IMR-90 (cell line): ENCODE measurements at regions not wholly inside any gene's neighbourhood (a gene's known extent, or its start where the extent isn't known, plus 50 kb on each side); places are given as distances from the start of the nearest gene placed in this dataset.

Source experiments
- ATAC-seq: fragments of 200-7000 bp; cut with Tn5 transposase; 2 replicates; pipeline ENCODE4 v1.9.1; 2020; ENCODE audit warnings: low read depth, mild to moderate bottlenecking, moderate library complexity
- BruUV-seq: library from RNA; stranded (reverse); fragments of 400-500 nt; replicated peaks from 2 replicates; lab custom pipeline; 2021; lab: Mats Ljungman, UMichigan
- CTCF ChIA-PET: fragments of 300-600 bp; formaldehyde crosslinking; extraction: SDS; loops from one replicate; lab custom pipeline; 2021; ENCODE audit warnings: antibody characterized with exemption; lab: Yijun Ruan, JAX
- POLR2A ChIA-PET: fragments of 300-600 bp; sonication (Branson Sonifier 250); formaldehyde crosslinking; loops from one replicate; lab custom pipeline; 2022; ENCODE audit warnings: antibody characterized with exemption; ENCODE audit not compliant: unreplicated experiment; lab: Charles Lee
- DNase-seq: peaks from one replicate; pipeline ENCODE4 v3.0.0; 2013
- H2AFZ ChIP-seq: replicated peaks from 2 replicates; pipeline ENCODE3; 2013; ENCODE audit warnings: low read length, mild to moderate bottlenecking; ENCODE audit not compliant: poor library complexity
- H2AK5ac ChIP-seq: 2 replicates; pipeline ENCODE4 v1.6.1; 2013; ENCODE audit warnings: low read depth, low read length, inconsistent platforms
- H2AK9ac ChIP-seq: replicated peaks from 2 replicates; pipeline ENCODE3; 2013; ENCODE audit warnings: mild to moderate bottlenecking, low read depth, low read length, moderate library complexity; ENCODE audit not compliant: poor library complexity
- H2BK120ac ChIP-seq: 2 replicates; pipeline ENCODE4 v1.6.1; 2013; ENCODE audit warnings: low read depth, low read length, inconsistent platforms
- H2BK15ac ChIP-seq: 3 replicates; pipeline ENCODE4 v1.6.1; 2013; ENCODE audit warnings: low read depth, low read length, inconsistent platforms
- H2BK20ac ChIP-seq: 2 replicates; pipeline ENCODE4 v1.6.1; 2013; ENCODE audit warnings: low read depth, mild to moderate bottlenecking, inconsistent platforms, low read length, moderate library complexity
- H2BK5ac ChIP-seq: 2 replicates; pipeline ENCODE4 v1.6.1; 2013; ENCODE audit warnings: mild to moderate bottlenecking, low read depth, low read length, inconsistent platforms; ENCODE audit not compliant: poor library complexity, severe bottlenecking
- H3K14ac ChIP-seq: replicated peaks from 2 replicates; pipeline ENCODE4 v1.6.1; 2013; ENCODE audit warnings: low read depth, low read length, inconsistent platforms
- H3K18ac ChIP-seq: 2 replicates; pipeline ENCODE4 v1.6.1; 2013; ENCODE audit warnings: low read depth, low read length, control low read depth
- H3K23ac ChIP-seq: 2 replicates; pipeline ENCODE4 v1.6.1; 2013; ENCODE audit warnings: low read depth, low read length, inconsistent platforms
- H3K27ac ChIP-seq: 2 replicates; pipeline ENCODE4 v1.5.1; 2013; ENCODE audit warnings: mild to moderate bottlenecking, control low read depth, low read length; ENCODE audit not compliant: insufficient read depth
- H3K27me3 ChIP-seq: 2 replicates; pipeline ENCODE4 v1.6.1; 2013; ENCODE audit warnings: low read length; ENCODE audit not compliant: control insufficient read depth, insufficient read depth
- H3K36me3 ChIP-seq: 2 replicates; pipeline ENCODE4 v1.6.1; 2013; ENCODE audit warnings: low read length, mixed read lengths; ENCODE audit not compliant: control insufficient read depth, insufficient read depth
- H3K4ac ChIP-seq: 2 replicates; pipeline ENCODE4 v1.6.1; 2013; ENCODE audit warnings: low read depth, low read length, inconsistent platforms
- H3K4me1 ChIP-seq: 2 replicates; pipeline ENCODE4 v1.6.1; 2013; ENCODE audit warnings: low read length, mixed read lengths; ENCODE audit not compliant: control insufficient read depth, insufficient read depth
- H3K4me2 ChIP-seq: 2 replicates; pipeline ENCODE4 v1.6.1; 2013; ENCODE audit warnings: low read depth, mild to moderate bottlenecking, control low read depth, low read length, moderate library complexity
- H3K4me3 ChIP-seq: 2 replicates; pipeline ENCODE4 v1.5.1; 2013; ENCODE audit warnings: low read depth, mild to moderate bottlenecking, control low read depth, low read length, moderate library complexity; ENCODE audit not compliant: insufficient read depth
- H3K56ac ChIP-seq: 2 replicates; pipeline ENCODE4 v1.6.1; 2013; ENCODE audit warnings: low read length, inconsistent platforms; ENCODE audit not compliant: insufficient read depth; ENCODE audit errors: extremely low read depth
- H3K79me1 ChIP-seq, 2 experiments: 2 replicates each; pipeline ENCODE4 v1.6.1; 2013; ENCODE audit warnings: low read length in 2 of 2, inconsistent platforms in 1 of 2, low read depth in 1 of 2
- H3K9ac ChIP-seq: 2 replicates; pipeline ENCODE4 v1.6.1; 2013; ENCODE audit warnings: low read depth, low read length, control low read depth
- H3K9me1 ChIP-seq: 2 replicates; pipeline ENCODE4 v1.6.1; 2013; ENCODE audit warnings: low read length, inconsistent platforms; ENCODE audit not compliant: insufficient read depth
- H3K9me3 ChIP-seq: 2 replicates; pipeline ENCODE4 v1.6.1; 2013; ENCODE audit warnings: low read length; ENCODE audit not compliant: control insufficient read depth, insufficient read depth
- H4K20me1 ChIP-seq: 2 replicates; pipeline ENCODE4 v1.6.1; 2013; ENCODE audit warnings: low read length, inconsistent platforms; ENCODE audit not compliant: insufficient read depth
- H4K5ac ChIP-seq: 2 replicates; pipeline ENCODE4 v1.6.1; 2013; ENCODE audit warnings: mild to moderate bottlenecking, low read depth, low read length, control low read depth
- H4K8ac ChIP-seq, 2 experiments: 2 replicates each; pipeline ENCODE4 v1.6.1; 2013; ENCODE audit warnings: low read depth in 2 of 2, low read length in 2 of 2, control low read depth in 1 of 2, inconsistent platforms in 1 of 2
- H4K91ac ChIP-seq: 2 replicates; pipeline ENCODE4 v1.6.1; 2013; ENCODE audit warnings: low read depth, low read length, inconsistent platforms; ENCODE audit not compliant: insufficient read depth
- BHLHE40 ChIP-seq: fragments of 150-350 bp; IDR thresholded peaks from 2 replicates; pipeline ENCODE4 v1.6.1; 2016; ENCODE audit warnings: mild to moderate bottlenecking, low read depth, low read length
- CEBPB ChIP-seq: IDR thresholded peaks from 2 replicates; pipeline ENCODE4 v1.6.1; 2012; ENCODE audit warnings: low read depth, low read length, improper control_type of control experiment
- CHD1 ChIP-seq: IDR thresholded peaks from 2 replicates; pipeline ENCODE4 v1.6.1; 2012; ENCODE audit warnings: low read depth, low read length, improper control_type of control experiment
- FOS ChIP-seq: fragments of 150-350 bp; IDR thresholded peaks from 2 replicates; pipeline ENCODE4 v1.6.1; 2016; ENCODE audit warnings: low read depth, low read length
- MAFK ChIP-seq: IDR thresholded peaks from 2 replicates; pipeline ENCODE4 v1.6.1; 2012; ENCODE audit warnings: low read depth, low read length, improper control_type of control experiment
- MAZ ChIP-seq: IDR thresholded peaks from 2 replicates; pipeline ENCODE4 v1.6.1; 2012; ENCODE audit warnings: low read depth, mild to moderate bottlenecking, low read length, improper control_type of control experiment, moderate library complexity, borderline replicate concordance
- MXI1 ChIP-seq: IDR thresholded peaks from 2 replicates; pipeline ENCODE4 v1.6.1; 2012; ENCODE audit warnings: low read depth, mild to moderate bottlenecking, low read length, moderate library complexity, borderline replicate concordance
- NFE2L2 ChIP-seq: fragments of 150-350 bp; IDR thresholded peaks from 2 replicates; pipeline ENCODE4 v1.6.1; 2016; ENCODE audit warnings: low read depth, mild to moderate bottlenecking, low read length
- POLR2A ChIP-seq: IDR thresholded peaks from 2 replicates; pipeline ENCODE4 v1.6.1; 2012; ENCODE audit warnings: mild to moderate bottlenecking, low read depth, low read length
- RAD21 ChIP-seq: IDR thresholded peaks from 2 replicates; pipeline ENCODE4 v1.6.1; 2012; ENCODE audit warnings: low read length, improper control_type of control experiment
- RCOR1 ChIP-seq: IDR thresholded peaks from 2 replicates; pipeline ENCODE4 v1.6.1; 2012; ENCODE audit warnings: mild to moderate bottlenecking, low read length, improper control_type of control experiment; ENCODE audit not compliant: insufficient replicate concordance
- RFX5 ChIP-seq: IDR thresholded peaks from 2 replicates; pipeline ENCODE4 v1.8.0; 2012; ENCODE audit warnings: low read depth, mild to moderate bottlenecking, low read length, moderate library complexity
- SMC3 ChIP-seq: fragments of 150-350 bp; IDR thresholded peaks from 2 replicates; pipeline ENCODE4 v1.6.1; 2016; ENCODE audit warnings: low read depth, mild to moderate bottlenecking, antibody characterized with exemption, low read length, moderate library complexity
- WGBS, 2 experiments: methylation state at CpG; one replicate each; pipeline versions ENCODE4 v1.1.5 to v1.1.7; 2013; ENCODE audit warnings: missing lambda C conversion rate in 2 of 2; ENCODE audit not compliant: insufficient read length in 1 of 2; ENCODE audit errors: extremely low coverage in 2 of 2; 5-methylcytosine and 5-hydroxymethylcytosine counted together
- dilution Hi-C: fragments of 300-500 bp; cut with HindIII; formaldehyde crosslinking; loops from one replicate; pipeline ENCODE4 v1.14.3; 2018; ENCODE audit warnings: low sequenced_read_pairs; ENCODE audit not compliant: unreplicated experiment
- in situ Hi-C: fragments of 300-500 bp; cut with MboI; formaldehyde crosslinking; loops from 3 replicates; pipeline ENCODE4 v1.14.3; 2019; ENCODE audit warnings: low sequenced_read_pairs, inconsistent platforms, mixed read lengths
- intact Hi-C: fragments of 100-400 bp; cut with micrococcal nuclease; formaldehyde crosslinking; loops from 2 replicates; pipeline ENCODE4 v1.10.0; 2022
- TF ChIP-seq, protein P1 (sequence below): fragments of 150-350 bp; IDR thresholded peaks from 2 replicates; pipeline ENCODE4 v1.6.1; 2017; ENCODE audit warnings: mild to moderate bottlenecking, antibody characterized with exemption, low read length, low read depth
- TF ChIP-seq, protein P2 (sequence below): conservative IDR thresholded peaks from 2 replicates; pipeline ENCODE4 v1.5.1; 2012; ENCODE audit warnings: mild to moderate bottlenecking, low read depth, low read length, improper control_type of control experiment
- TF ChIP-seq, protein P3 (sequence below): fragments of 150-350 bp; IDR thresholded peaks from 2 replicates; pipeline ENCODE4 v1.6.1; 2016; ENCODE audit warnings: low read depth, mild to moderate bottlenecking, low read length, moderate library complexity, borderline replicate concordance

DNA sequence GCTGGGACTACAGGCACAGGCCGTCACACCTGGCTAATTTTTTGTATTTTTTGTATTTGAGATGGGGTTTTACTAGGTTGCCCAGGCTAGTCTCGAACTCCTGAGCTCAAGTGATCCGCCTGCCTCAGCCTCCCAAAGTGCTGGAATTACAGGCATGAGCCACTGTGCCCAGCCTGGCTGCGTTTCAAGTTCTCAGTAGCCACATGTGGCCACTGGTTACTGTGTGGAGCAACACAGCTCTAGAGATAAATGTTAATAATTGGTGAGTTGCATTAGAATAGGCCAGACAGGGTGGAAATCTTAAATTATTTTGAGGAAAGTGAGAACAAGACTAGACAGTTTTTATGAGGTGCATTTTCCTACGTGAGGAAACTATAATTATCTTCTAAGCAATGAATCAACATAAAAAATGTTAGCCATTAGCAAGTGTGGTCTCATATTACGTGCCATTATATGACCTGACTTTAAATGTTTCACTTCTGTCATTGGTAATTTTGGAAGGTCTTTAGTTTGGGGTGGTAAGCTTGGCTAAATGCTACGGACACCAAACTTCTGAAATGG, 129.6 kb downstream of the PLEKHG1 start:
- dilution Hi-C loops = no loop called here
- Histone ChIP-seq H2AK9ac (no peak overlapping the region), H3K27ac (no peak overlapping the region), H3K18ac (no peak overlapping the region), H2AK5ac (no peak overlapping the region), H3K9ac (no peak overlapping the region), H3K14ac (no peak overlapping the region), H2BK20ac (no peak overlapping the region), H3K4ac (no peak overlapping the region), H3K79me1 (no peaks in the 10 kb centered on the region), H3K4me1 (no peaks in the 10 kb centered on the region), H2BK15ac (no peak overlapping the region), H3K4me2 (no peak overlapping the region), H4K8ac (no peak overlapping the region), H4K91ac (no peak overlapping the region), H2BK5ac (no peak overlapping the region), H3K27me3 (no peaks in the 10 kb centered on the region), H2BK120ac (no peak overlapping the region), H4K5ac (no peak overlapping the region), H3K9me3 (no peaks in the 10 kb centered on the region), H3K36me3 (no peaks in the 10 kb centered on the region), H3K9me1 (no peaks in the 10 kb centered on the region), H4K20me1 (no peaks in the 10 kb centered on the region), H3K23ac (no peak overlapping the region), H2AFZ (no peak overlapping the region), H3K4me3 (no peak overlapping the region), H3K56ac (no peak overlapping the region)
- in situ Hi-C loops = no loop called here
- no TSS peak for BruUV-seq
- intact Hi-C loops = no loop called here
- DNase-seq (no peak), ATAC-seq (no peak)
- POLR2A ChIA-PET = no interaction called here
- CTCF ChIA-PET = interaction anchor here (1.1 kb wide), 1 partner anchor 10 kb away, joined by 3 read pairs; no protein-coding TSS in a partner anchor
- TF ChIP-seq BHLHE40 = no peak
- TF ChIP-seq CHD1 = no peak
- TF ChIP-seq FOS = no peak
- no peak for TF ChIP-seq MXI1
- no peak for TF ChIP-seq RCOR1
- TF ChIP-seq RFX5 = no peak
- TF ChIP-seq RAD21 = no peak
- TF ChIP-seq CEBPB = no peak
- TF ChIP-seq POLR2A = no peak
- TF ChIP-seq, protein P1, sequence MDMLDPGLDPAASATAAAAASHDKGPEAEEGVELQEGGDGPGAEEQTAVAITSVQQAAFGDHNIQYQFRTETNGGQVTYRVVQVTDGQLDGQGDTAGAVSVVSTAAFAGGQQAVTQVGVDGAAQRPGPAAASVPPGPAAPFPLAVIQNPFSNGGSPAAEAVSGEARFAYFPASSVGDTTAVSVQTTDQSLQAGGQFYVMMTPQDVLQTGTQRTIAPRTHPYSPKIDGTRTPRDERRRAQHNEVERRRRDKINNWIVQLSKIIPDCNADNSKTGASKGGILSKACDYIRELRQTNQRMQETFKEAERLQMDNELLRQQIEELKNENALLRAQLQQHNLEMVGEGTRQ = no peak
- TF ChIP-seq MAFK = no peak
- no peak for TF ChIP-seq SMC3
- TF ChIP-seq NFE2L2 = no peak
- TF ChIP-seq, protein P2, sequence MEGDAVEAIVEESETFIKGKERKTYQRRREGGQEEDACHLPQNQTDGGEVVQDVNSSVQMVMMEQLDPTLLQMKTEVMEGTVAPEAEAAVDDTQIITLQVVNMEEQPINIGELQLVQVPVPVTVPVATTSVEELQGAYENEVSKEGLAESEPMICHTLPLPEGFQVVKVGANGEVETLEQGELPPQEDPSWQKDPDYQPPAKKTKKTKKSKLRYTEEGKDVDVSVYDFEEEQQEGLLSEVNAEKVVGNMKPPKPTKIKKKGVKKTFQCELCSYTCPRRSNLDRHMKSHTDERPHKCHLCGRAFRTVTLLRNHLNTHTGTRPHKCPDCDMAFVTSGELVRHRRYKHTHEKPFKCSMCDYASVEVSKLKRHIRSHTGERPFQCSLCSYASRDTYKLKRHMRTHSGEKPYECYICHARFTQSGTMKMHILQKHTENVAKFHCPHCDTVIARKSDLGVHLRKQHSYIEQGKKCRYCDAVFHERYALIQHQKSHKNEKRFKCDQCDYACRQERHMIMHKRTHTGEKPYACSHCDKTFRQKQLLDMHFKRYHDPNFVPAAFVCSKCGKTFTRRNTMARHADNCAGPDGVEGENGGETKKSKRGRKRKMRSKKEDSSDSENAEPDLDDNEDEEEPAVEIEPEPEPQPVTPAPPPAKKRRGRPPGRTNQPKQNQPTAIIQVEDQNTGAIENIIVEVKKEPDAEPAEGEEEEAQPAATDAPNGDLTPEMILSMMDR = no peak
- TF ChIP-seq MAZ = no peak
- TF ChIP-seq, protein P3, sequence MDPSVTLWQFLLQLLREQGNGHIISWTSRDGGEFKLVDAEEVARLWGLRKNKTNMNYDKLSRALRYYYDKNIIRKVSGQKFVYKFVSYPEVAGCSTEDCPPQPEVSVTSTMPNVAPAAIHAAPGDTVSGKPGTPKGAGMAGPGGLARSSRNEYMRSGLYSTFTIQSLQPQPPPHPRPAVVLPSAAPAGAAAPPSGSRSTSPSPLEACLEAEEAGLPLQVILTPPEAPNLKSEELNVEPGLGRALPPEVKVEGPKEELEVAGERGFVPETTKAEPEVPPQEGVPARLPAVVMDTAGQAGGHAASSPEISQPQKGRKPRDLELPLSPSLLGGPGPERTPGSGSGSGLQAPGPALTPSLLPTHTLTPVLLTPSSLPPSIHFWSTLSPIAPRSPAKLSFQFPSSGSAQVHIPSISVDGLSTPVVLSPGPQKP = no peak
- WGBS, 2 experiments = 46% methylated on average over 2 of the region's 7 CpGs; no CpG with 5 or more reads in 1 of the 2 experiments
